Endometrium (tissue), 2 donors: ENCODE measurements at regions not wholly inside any gene's neighbourhood (a gene's known extent, or its start where the extent isn't known, plus 50 kb on each side); places are given as distances from the start of the nearest gene placed in this dataset.

Experiments used
- FAIRE-seq: peaks from 2 replicates; lab custom pipeline; 2012; peaks lifted over from hg19 to GRCh38; lab: Jason Lieb, UNC
- donor health status: control.
- donor health status: control.

DNA sequence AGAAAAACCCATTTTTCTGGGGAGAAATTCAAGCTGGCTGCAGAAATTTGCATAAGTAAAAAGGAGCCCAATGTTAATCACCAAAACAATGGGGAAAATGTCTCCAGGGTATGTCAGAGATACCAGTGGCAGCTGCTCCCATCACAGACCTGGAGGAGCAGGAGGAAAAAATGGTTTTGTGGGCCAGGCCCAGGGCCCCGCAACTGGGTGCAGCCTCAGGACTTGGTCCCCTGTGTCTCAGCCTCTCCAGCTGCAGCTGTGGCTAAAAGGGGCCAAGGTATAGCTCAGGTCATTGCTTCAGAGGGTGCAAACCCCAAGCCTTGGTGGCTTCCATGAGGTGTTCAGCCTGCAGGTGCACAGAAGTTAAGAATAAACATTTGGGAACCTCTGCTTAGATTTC, 536.4 kb upstream of the FRG1 start:
- FAIRE-seq, result no peak

DNA sequence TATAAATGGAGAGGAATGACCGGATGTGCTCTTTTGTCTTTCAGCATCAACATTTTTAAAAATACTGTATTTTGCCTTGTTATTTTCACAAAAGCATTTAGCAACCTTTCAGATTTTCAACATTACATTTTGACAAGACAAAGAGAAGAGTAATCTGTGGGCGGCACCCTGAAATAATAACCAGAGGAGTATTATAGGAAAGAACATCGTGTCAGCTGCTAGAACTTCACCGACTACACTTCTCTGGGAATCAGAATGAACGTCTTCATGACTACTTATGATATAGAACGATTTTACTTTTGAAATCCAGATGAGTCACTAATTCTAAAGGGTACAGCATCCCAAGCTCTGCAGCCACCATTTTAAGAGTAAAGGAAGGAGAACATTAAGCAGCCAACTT, 531.5 kb upstream of the FRG1 start:
- no peak for FAIRE-seq

DNA sequence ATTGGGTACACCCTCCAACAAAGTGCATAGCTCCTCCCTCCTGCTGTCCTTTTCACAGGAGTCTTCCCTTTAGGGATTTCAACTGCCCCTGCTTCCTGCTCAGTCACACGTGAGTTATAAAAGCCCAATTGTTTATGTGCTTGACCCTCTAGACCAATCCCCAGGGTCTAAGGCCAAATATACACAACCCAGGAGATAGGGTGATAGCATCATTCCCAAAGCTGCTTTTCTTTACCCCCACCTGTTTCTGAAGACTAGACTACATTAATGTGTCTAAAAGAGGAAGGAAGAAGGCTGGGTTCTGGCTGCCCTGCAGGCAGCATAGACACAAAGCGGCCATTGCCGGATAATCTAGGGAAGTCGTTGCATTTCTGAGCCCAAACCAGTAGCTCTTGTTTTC, 526.7 kb upstream of the FRG1 start:
- FAIRE-seq, result no peak

- peak; percentile 8 for FAIRE-seq
These were observed 520.1 kb upstream of the FRG1 start for GRCh38 chr4:189420572-189420971.

- FAIRE-seq, result no peak
These were observed 504.5 kb upstream of the FRG1 start for GRCh38 chr4:189436207-189436606.

DNA sequence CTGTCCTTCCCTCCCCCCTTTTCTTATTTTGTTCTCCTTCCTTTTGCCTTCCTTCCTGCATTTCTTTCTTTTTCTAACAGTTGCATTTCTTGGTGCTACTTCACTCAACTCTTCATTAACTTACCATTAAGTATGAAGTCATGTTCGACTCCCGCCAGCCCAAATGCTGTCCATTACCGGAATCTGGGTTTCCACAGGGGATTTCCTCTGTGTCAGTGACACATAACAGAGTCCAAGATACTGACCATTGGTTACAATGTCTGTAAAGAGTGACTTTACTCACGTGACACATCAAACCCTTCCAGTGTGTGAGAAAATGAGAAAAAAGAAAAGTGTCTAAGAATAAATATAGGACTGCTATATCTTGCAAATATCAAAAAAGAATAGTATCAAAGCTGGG, 500.0 kb upstream of the FRG1 start:
- FAIRE-seq, result no peak

DNA sequence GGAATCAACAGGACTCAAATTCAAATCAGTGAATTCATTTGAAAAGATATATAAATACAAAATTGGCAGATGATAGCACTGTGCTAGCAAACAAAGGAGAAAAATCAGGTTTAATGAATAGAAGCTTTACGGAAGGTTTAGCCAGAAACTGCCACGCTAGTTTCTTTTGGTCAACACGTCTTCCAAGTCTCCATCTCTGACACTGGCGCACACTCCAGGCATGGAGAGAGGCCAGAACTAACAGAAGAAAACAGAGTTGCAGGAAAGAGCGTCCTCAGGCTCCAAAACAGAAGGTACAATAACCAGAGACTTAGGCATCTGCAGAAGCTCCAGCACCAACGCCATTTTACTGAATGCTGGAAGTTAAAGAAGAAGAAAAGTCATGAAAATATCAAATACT, 497.3 kb upstream of the FRG1 start:
- FAIRE-seq, result no peak

DNA sequence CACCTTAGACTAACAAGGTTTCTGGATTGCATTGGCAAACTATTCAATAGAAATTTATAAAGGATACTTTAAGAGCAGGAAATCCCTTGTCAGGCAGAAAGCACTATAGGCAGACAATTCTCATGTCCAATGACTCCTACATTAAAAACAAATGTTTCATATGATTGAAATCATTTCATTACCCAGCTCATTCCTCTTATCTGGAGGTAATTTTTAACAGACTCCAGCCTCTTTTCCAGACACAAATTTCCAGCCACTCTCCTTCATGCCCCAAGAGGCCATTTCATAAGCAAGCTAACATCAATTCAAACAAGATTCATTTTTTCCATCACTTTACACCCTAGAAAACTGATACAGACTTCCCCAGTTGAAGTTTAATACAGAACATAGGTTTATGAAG, 495.1 kb upstream of the FRG1 start:
- FAIRE-seq, result no peak

- no peak for FAIRE-seq
These were observed 476.9 kb upstream of the FRG1 start for GRCh38 chr4:189463734-189464133.

- no peak for FAIRE-seq
These were observed 446.3 kb upstream of the FRG1 start for GRCh38 chr4:189494407-189494806.

DNA sequence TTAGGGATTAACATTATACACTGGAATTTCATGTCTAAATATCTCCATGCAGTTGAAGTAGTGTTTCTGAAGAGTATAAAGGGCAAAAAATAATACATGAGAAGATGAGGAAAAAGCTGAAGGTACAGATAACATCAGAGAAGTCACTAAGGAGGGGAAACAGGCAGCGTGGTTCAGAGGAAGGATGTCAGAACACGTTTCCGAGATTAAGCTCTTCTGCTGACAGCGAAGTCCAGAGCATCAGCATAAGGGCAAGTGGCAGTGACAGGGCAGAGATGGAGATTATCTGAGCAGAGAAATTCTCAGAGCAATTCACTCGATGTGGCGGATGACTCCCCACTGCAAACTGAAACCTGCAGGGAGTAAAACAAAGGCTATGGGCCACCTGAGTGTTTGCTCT, 443.2 kb upstream of the FRG1 start:
- FAIRE-seq, result no peak

DNA sequence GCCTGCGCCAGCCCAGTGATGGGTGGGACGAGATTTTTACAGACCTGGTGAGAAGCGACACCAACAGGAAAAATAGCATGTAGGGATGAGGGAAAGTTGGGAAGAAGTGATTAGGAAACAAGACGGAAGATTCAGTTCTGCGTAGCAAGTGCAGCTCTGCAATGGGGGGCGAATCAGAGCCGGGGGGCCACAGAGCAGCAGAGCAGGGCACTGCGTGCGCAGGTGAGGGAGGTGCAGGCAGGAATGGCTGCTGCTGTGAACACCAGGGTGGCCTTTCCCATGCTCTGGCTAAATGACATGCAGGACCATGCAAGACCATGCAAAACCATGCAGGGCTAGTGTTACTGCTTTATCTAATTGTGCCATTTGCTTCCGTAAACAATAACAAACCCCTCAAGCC, 442.7 kb upstream of the FRG1 start:
- no peak for FAIRE-seq

GRCh38 chr4:189498457-189498856, 442.2 kb upstream of the FRG1 start:
- FAIRE-seq, result no peak

DNA sequence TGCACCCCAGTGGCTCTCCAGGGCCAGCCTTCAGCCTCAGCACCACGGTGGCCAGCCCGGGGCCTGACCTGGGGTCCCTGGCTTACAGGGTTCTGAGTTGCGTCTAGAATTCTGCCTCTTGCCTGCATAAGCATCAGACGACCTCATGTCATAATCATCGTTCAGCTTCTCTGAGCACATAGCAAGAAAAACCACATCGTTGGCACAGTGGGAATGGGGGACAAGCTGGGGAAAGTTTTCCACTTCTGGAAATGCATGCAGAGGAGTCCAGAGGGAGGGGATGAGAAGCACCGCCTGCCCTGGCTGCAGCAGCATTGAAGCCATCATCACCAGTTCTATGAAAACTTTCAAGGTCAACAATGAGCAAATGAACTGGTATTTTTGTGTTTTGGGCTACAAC, 441.0 kb upstream of the FRG1 start:
- no peak for FAIRE-seq

GRCh38 chr4:189500970-189501369, 439.7 kb upstream of the FRG1 start:
- FAIRE-seq, result no peak

- FAIRE-seq, result no peak
These were observed 437.7 kb upstream of the FRG1 start for GRCh38 chr4:189502841-189503435.

GRCh38 chr4:189504220-189504619, 436.5 kb upstream of the FRG1 start:
- FAIRE-seq, result no peak

- FAIRE-seq, result no peak
These were observed 435.3 kb upstream of the FRG1 start for GRCh38 chr4:189505380-189505779.

GRCh38 chr4:189506080-189506479, 434.6 kb upstream of the FRG1 start:
- FAIRE-seq, result no peak

GRCh38 chr4:189507060-189507459, 433.6 kb upstream of the FRG1 start:
- FAIRE-seq, result no peak

DNA sequence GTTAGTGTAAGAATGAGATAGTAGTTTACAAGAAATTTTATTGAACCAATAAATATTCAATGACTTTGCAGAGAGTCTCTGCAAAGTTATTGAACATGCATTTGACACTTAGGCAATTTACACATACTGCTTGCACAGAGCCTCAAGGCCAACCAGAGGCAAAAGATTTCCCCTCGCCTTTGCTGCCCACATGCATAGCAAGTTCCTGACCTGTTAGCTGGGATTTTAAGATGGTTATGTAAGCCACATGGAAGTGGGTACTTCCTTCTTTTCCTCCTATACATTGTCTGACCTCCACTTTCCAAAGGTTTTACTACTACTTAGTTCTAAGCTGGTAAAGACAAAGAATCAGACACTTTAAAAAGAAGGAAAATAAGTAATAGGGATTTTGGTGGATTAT, 430.1 kb upstream of the FRG1 start:
- FAIRE-seq, result no peak

DNA sequence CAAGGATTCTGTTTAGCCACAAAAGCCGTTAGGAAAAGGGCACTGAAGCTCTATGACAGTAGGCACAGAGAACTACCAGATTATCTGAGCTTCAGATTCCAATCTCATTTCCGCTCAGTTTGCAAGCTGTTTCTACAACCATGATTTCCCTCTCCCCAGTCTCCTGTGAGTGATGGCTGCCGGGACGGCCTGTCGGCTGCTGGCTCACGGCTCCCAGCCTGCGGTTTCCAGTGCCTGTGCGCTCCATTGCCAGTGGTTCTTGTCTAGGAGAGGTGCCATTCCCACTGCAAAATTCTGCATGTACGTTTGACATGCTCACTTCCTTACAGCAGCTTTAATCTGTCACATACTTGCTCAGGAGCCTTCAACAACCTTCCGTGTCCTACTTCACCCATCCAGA, 429.1 kb upstream of the FRG1 start:
- FAIRE-seq, result no peak

GRCh38 chr4:189513421-189513820, 427.3 kb upstream of the FRG1 start:
- no peak for FAIRE-seq

DNA sequence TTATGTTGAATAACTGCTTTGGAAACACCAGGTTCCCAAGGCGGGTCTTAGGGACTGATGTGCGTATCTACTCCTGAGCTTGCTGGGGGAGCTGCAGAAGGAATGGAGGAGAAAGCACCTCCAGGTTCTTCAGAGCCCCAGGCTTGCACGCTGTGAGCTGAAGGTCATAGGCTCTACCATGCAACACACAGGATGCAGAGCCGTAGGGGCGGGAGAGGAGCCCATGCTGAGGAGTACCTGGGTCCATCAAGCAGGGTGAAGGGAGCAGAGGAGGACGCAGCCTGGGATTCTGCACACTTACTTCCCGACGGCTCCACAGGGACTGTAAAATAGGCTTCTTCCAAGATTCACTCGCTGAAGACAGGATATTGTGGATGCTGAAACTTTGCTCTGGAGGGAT, 426.5 kb upstream of the FRG1 start:
- FAIRE-seq, result no peak

DNA sequence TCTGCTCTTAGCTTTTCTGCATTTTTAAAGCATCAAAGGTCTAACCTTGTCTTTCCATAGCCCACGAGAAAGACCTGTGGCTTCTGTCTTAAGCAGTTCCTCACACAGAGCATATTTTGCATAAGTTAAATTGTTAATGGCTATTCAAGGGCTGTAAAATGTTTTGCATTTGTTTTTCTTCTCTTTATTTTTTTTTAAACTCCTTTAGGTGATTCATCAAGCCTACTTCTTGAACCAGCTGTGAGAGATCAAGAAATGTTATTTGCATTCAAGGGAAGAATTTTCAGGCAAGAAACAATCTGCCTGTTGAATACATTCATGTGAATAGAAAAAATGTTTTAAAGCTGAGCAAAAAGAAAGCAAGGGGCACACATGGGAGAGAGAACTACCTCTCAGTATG, 423.8 kb upstream of the FRG1 start:
- FAIRE-seq, result no peak
